Panc1 (cell line): ENCODE measurements at regions not wholly inside any gene's neighbourhood (a gene's known extent, or its start where the extent isn't known, plus 50 kb on each side); places are given as distances from the start of the nearest gene placed in this dataset.

Experiments used
- ATAC-seq: fragments of 200-7000 bp; cut with Tn5 transposase; 2 replicates; pipeline ENCODE4 v1.9.1; 2020; ENCODE audit warnings: mild to moderate bottlenecking, moderate library complexity
- BruUV-seq: library from RNA; stranded (reverse); fragments of 400-500 nt; replicated peaks from 2 replicates; lab custom pipeline; 2021; lab: Mats Ljungman, UMichigan
- CTCF ChIA-PET: fragments of 300-600 bp; sonication (Branson Sonifier 250); formaldehyde crosslinking; loops from one replicate; lab custom pipeline; 2022; ENCODE audit warnings: antibody characterized with exemption; lab: Charles Lee
- POLR2A ChIA-PET: fragments of 300-600 bp; sonication (Branson Sonifier 250); formaldehyde crosslinking; loops from one replicate; lab custom pipeline; 2022; ENCODE audit warnings: antibody characterized with exemption; lab: Charles Lee
- DNase-seq: peaks from one replicate; pipeline ENCODE4 v3.0.0-alpha.2; 2010; ENCODE audit warnings: low read depth, low spot score
- H3K27ac ChIP-seq: 2 replicates; pipeline ENCODE4 v1.5.1; 2011; ENCODE audit warnings: mild to moderate bottlenecking, low read length, inconsistent platforms
- H3K27me3 ChIP-seq: fragments of 200-500 bp; sonication (Bioruptor generic); 2 replicates; pipeline ENCODE4 v1.6.0; 2014; ENCODE audit warnings: low read length, inconsistent platforms; ENCODE audit not compliant: control insufficient read depth, insufficient read depth
- H3K36me3 ChIP-seq: fragments of 200-500 bp; sonication (Bioruptor generic); 2 replicates; pipeline ENCODE4 v1.5.1; 2014; ENCODE audit warnings: inconsistent platforms, mild to moderate bottlenecking, low read length, moderate library complexity; ENCODE audit not compliant: control insufficient read depth, insufficient read depth
- H3K4me1 ChIP-seq: 2 replicates; pipeline ENCODE4 v1.5.1; 2011; ENCODE audit warnings: inconsistent platforms, mild to moderate bottlenecking, low read length, moderate library complexity; ENCODE audit not compliant: control insufficient read depth, insufficient read depth
- H3K4me3 ChIP-seq, 2 experiments: 2 replicates each; pipeline ENCODE4 v1.5.1; 2011 to 2012; ENCODE audit warnings: low read depth in 2 of 2, low read length in 2 of 2, mild to moderate bottlenecking in 2 of 2, inconsistent platforms in 1 of 2, moderate library complexity in 1 of 2
- H3K9me3 ChIP-seq: fragments of 200-500 bp; sonication (Bioruptor generic); 2 replicates; pipeline ENCODE4 v1.5.1; 2014; ENCODE audit warnings: low read depth, mild to moderate bottlenecking, inconsistent platforms, low read length, moderate library complexity; ENCODE audit not compliant: control insufficient read depth, insufficient read depth
- CTCF ChIP-seq: fragments of 450-650 bp; IDR thresholded peaks from 2 replicates; pipeline ENCODE4 v1.5.1; 2017; ENCODE audit warnings: mild to moderate bottlenecking
- POLR2AphosphoS5 ChIP-seq: IDR thresholded peaks from 2 replicates; pipeline ENCODE4 v1.6.1; 2012; ENCODE audit warnings: mild to moderate bottlenecking, low read depth, low read length, moderate library complexity
- SIN3A ChIP-seq: IDR thresholded peaks from 2 replicates; pipeline ENCODE4 v1.6.1; 2012; ENCODE audit warnings: low read depth, mild to moderate bottlenecking, low read length, moderate library complexity, borderline replicate concordance; ENCODE audit not compliant: insufficient read depth
- TCF7L2 ChIP-seq: IDR thresholded peaks from 2 replicates; pipeline ENCODE4 v1.6.1; 2011; ENCODE audit warnings: mild to moderate bottlenecking, low read depth, low read length, inconsistent platforms
- in situ Hi-C: cut with HindIII; loops from 2 replicates; pipeline ENCODE4 v1.10.0; 2016; ENCODE audit warnings: low sequenced_read_pairs, low pct_unique_long_range_greater_than_20kb
- intact Hi-C: fragments of 100-400 bp; cut with micrococcal nuclease; formaldehyde crosslinking; loops from one replicate; pipeline ENCODE4 v1.10.0; 2022; ENCODE audit not compliant: unreplicated experiment
- TF ChIP-seq, protein P1 (sequence below), 2 experiments: IDR thresholded peaks; 2 replicates each; pipeline ENCODE4 v1.6.1; 2011 to 2012; ENCODE audit warnings: low read depth in 2 of 2, control low read depth in 1 of 2, low read length in 1 of 2, mild to moderate bottlenecking in 1 of 2, moderate library complexity in 1 of 2; ENCODE audit not compliant: insufficient read depth in 1 of 2

DNA sequence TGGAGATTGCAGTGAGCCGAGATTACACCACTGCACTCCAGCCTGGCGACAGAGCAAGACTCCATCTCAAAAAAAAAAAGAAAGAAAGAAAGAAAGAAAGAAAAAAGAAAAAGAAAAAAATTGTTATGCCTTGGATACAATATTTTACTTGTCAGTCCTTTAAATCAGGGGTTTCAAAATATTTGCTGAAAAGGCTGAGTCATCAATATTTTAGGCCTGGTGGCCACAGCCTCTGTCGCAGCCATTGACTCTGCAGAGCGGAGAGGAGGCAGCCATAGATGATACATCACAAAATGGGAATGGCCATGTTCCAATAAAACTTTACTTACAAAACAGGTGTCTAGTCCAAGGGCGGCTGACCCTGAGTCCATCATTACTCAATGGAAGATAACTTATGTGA is 314.8 kb upstream of the SALL3 start:
- in situ Hi-C loops, result no loop called here
- ATAC-seq, result no peak

GRCh38 chr18:78665644-78666043 is 314.0 kb upstream of the SALL3 start:
- H3K36me3 ChIP-seq, result no peaks in the 10 kb centered on the region
- ATAC-seq (no peak), DNase-seq (no peak)
- in situ Hi-C loops (no loop called here), intact Hi-C loops (loop anchor here (10.0 kb wide), 1 partner anchor 319 kb away; no protein-coding TSS in a partner anchor)
- ChIA-PET CTCF (no interaction called here), POLR2A (no interaction called here)
- TF ChIP-seq TCF7L2, result no peak
- no peak for TF ChIP-seq SIN3A
- TF ChIP-seq, protein P1, sequence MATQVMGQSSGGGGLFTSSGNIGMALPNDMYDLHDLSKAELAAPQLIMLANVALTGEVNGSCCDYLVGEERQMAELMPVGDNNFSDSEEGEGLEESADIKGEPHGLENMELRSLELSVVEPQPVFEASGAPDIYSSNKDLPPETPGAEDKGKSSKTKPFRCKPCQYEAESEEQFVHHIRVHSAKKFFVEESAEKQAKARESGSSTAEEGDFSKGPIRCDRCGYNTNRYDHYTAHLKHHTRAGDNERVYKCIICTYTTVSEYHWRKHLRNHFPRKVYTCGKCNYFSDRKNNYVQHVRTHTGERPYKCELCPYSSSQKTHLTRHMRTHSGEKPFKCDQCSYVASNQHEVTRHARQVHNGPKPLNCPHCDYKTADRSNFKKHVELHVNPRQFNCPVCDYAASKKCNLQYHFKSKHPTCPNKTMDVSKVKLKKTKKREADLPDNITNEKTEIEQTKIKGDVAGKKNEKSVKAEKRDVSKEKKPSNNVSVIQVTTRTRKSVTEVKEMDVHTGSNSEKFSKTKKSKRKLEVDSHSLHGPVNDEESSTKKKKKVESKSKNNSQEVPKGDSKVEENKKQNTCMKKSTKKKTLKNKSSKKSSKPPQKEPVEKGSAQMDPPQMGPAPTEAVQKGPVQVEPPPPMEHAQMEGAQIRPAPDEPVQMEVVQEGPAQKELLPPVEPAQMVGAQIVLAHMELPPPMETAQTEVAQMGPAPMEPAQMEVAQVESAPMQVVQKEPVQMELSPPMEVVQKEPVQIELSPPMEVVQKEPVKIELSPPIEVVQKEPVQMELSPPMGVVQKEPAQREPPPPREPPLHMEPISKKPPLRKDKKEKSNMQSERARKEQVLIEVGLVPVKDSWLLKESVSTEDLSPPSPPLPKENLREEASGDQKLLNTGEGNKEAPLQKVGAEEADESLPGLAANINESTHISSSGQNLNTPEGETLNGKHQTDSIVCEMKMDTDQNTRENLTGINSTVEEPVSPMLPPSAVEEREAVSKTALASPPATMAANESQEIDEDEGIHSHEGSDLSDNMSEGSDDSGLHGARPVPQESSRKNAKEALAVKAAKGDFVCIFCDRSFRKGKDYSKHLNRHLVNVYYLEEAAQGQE (IDR thresholded peaks at IDR 0.05; ENCODE audit: insufficient read depth in 1 of 2, low read depth in 2 of 2, low read length in 1 of 2), result no peak
- no peak for TF ChIP-seq CTCF
- TF ChIP-seq POLR2AphosphoS5, result no peak
- no peak overlapping the region for H3K4me3 ChIP-seq
- H3K9me3 ChIP-seq, result no peaks in the 10 kb centered on the region
- H3K27ac ChIP-seq, result no peak overlapping the region
- BruUV-seq, result no TSS peak
- no peaks in the 10 kb centered on the region for H3K4me1 ChIP-seq
- H3K27me3 ChIP-seq, result peaks cover 5% of the 10 kb centered on the region

More for the DNA sequence above, 314.8 kb upstream of the SALL3 start:
- Histone ChIP-seq H3K4me1 (no peaks in the 10 kb centered on the region), H3K36me3 (no peaks in the 10 kb centered on the region), H3K27me3 (peaks cover 5% of the 10 kb centered on the region), H3K4me3 (no peak overlapping the region), H3K9me3 (no peaks in the 10 kb centered on the region), H3K27ac (no peak overlapping the region)
- CTCF ChIA-PET, result no interaction called here
- BruUV-seq, result no TSS peak
- TF ChIP-seq TCF7L2 (no peak), SIN3A (no peak), CTCF (no peak)
- no peak for DNase-seq
- intact Hi-C loops, result loop anchor here (5.0 to 10.0 kb wide), 2 partner anchors 212 to 320 kb away; no protein-coding TSS in a partner anchor
- POLR2A ChIA-PET, result no interaction called here
